Activated CD8-positive, alpha-beta memory T cell treated with anti-CD3 and anti-CD28 coated beads for 4 hours (primary cell): ENCODE measurements at regions not wholly inside any gene's neighbourhood (a gene's known extent, or its start where the extent isn't known, plus 50 kb on each side); places are given as distances from the start of the nearest gene placed in this dataset.
"Not testable (repeated sequence)": the region's sequence is repeated elsewhere in the genome, so short reads cannot be mapped to it uniquely, and the experiment has no call there.

Source experiments
- DNase-seq, 2 donors: peaks; one replicate each; pipeline ENCODE4 v3.0.0-alpha.2; 2020; ENCODE audit warnings: low read depth in 2 of 2

DNA sequence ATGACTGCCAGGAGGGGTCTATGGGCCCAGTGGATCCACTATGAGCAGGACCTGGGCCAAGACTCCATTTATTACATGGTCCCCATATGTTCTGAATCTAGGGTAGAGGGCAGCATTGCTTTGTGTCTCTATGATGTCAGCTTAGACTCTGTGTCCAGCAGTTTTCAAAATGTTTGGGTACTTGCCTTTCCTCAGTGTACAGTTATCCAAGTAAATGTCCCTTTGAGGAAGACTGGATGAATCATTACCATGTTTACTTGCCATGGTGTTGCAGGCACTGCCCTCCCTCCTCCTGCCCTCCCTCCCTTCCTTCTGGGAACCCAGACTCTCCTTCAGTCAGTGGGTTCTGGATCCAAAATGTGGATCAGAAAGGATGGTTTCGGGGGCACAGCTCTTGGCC, 108.6 kb downstream of the NRN1 start:
- no peak for DNase-seq

GRCh38 chr6:5896476-5897200, 110.1 kb downstream of the NRN1 start:
- DNase-seq, result no peak

DNA sequence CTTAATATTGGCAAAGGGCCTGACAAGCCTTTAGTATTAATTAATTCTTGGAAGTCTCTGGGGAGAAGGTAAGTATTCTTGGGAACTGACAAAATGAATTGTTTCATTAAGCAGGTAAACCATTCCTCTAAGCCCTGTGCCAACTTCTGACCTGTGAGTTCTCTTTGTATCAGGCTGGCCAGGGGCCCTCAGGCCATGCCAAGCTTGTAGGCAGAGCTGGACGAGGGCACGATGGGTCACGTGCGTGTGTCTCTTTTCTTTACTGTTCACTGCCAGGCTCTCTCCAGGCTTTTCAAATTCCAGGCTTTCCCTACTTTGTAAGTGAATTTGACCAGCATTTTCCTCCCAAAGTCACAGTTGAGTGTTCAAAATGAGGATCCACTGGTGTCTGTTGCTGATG, 112.4 kb downstream of the NRN1 start:
- DNase-seq, result no peak

DNA sequence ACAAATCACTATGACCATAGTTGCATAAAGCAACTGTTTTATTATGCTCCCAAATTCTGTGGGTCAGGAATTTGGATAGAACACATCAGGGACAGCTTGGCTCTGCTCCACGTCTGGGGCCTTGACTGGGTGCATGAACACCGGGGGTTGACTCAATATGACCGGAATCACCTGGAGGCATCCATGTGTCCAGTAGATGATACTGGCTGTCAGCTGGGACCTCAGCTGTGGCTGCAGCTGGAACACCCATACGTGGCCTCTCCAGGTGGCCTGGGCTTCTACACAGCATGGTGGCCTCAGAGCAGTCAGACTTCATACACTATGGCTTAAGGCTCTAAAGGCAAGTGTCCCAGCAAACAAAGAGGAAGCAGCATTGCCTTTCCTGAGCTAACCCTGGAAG, 113.4 kb downstream of the NRN1 start:
- DNase-seq, result no peak

GRCh38 chr6:5892669-5893068, 114.1 kb downstream of the NRN1 start:
- no peak for DNase-seq

DNA sequence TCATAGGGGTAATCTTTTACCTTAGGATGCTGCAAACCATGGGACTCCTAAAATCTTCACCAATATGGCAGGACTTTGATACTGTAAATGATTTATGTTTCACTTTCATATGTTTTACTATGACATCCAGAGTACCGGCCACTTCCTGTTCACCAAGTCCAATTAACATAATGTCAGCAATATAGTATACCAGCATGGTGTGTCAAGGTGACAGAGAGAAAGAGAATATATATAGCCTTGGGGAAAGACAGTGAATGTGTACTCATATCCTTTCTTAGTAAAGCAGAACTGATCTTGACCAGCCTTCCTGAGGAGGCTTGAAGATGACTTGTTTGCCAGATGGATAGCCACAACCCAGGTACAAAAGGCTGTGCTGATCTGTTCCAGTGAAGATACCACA, 127.9 kb downstream of the NRN1 start:
- DNase-seq, result no peak

GRCh38 chr6:5876076-5876475, 130.6 kb downstream of the NRN1 start:
- no peak for DNase-seq

GRCh38 chr6:5873976-5874375, 132.7 kb downstream of the NRN1 start:
- DNase-seq, result not testable (repeated sequence)

DNA sequence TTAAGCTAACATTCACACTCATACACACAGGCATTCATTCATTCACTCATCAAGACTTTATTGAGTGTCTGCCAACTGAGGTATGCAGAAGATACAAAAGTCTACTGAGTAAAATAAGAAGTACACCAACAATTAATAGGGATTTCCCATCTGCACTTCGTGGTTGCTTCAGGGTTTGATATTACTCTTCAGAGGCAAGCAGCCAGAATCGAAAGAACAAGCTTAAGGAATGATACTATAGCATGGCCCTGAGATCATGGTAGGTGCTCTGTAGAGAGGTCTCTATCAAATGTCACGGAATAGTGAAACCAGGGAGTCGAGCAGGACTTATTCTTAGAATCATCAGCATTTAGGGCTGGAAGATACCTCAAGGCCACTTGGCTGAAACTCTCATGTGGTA, 135.4 kb downstream of the NRN1 start:
- DNase-seq, result no peak

DNA sequence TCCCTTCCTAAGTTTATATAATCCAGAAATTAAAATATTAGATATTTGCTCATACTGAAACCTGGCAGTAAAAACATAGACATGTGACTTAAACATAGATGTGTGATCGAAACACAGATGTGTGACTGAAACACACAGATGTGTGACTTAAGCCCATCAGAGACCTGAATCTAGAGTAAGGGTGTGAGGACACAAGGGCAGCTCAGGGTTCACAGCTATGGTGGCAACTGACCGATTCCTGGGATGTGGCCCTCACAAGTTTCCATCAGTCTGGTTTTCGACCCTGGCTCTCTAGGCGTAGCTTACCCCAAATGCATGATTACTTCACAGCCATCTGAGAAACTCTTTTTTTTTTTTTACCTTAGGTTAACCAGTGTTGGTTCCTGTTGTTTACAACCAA, 137.0 kb downstream of the NRN1 start:
- no peak for DNase-seq

DNA sequence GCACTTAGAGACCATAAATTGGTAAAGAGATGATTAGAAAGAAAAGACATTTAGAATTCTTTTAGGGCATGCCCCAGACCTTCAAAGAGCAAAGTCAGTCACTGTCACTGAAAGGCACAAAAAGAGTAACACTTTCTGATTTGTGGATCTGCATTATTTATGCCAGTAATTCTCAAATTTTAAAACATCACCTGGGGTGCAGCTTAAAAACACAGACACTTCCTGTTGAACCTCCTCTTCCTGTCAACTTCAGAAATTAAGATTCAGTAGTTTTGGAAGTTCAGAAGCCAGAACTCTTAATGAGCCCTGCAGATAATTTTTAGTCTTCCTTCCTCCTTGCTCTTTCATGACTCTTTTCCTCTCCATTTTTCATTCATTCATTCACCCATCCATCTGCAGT, 137.5 kb downstream of the NRN1 start:
- no peak for DNase-seq

DNA sequence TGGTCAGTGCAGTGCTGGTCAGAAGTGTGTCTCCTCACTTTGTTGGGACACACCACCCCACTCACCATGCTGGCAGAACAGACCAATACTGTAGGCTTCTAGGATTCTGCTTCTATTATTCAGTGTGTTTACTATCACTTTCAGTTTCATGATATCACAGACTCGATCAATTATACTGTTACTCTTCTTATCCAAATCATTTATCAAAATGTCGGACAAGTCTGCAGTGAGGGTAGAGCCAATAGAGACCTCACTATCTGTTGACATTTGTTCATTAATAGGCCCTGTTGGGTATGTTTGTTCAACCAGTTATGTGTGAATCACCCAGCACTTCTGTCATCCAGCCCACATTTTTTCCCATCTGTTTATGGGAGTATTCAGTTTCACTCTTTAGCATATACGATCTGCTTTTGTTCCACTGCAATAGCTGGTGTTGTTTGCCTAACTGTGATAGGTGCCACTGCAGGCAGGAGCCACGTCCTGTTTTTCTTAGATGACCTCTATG, 140.1 kb downstream of the NRN1 start:
- no peak for DNase-seq

- DNase-seq, result no peak
Measured at GRCh38 chr6:5865506-5866031, 141.2 kb downstream of the NRN1 start.

DNA sequence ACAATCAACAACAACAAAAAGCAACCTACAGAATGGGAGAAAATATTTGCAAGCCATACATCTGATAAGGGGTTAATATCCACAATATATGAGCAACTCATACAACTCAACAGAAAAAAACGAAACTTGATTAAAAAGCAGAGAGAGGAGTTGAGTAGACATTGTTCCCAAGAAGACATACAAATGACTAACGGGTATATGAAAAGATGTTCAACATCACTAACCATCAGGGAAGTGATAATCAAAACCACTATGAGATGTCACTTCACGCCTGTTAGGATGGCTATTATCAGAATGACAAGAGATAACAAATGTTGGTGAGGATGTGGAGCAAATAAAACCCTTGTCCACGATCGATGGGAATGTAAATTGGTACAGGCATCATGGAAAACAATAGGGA, 145.9 kb downstream of the NRN1 start:
- DNase-seq, result no peak

- DNase-seq, result no peak
Measured at GRCh38 chr6:5855787-5856470, 150.8 kb downstream of the NRN1 start.

GRCh38 chr6:5854899-5855298, 151.8 kb downstream of the NRN1 start:
- DNase-seq, result no peak

DNA sequence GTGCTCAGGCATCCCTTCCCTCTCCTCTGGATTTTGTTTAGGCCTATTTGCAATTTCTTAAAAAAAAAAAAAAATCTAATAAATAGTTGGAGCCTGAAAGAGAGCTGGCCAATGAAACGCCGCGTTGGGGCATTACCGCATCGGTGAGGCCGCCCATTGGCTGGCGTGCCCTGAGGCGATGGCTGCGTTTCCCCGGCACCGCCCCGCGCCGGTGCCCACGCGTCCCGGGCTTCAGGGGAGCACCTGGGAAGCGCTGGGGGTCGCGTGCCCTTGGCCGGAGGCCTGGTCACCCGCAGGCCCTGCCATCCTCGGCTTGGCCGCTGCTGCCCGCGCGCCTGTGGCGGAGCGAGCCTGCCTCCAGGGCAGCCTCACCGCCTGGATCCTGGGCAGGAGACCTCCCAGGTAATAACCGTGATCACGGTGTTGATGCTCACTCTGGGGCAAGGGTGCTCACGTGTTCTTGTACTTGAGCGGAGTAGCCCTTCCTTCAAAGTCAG, 155.4 kb downstream of the NRN1 start:
- DNase-seq, result peak; percentile 29 to 39

- no peak for DNase-seq
Measured at GRCh38 chr6:5850848-5851255, 155.9 kb downstream of the NRN1 start.

DNA sequence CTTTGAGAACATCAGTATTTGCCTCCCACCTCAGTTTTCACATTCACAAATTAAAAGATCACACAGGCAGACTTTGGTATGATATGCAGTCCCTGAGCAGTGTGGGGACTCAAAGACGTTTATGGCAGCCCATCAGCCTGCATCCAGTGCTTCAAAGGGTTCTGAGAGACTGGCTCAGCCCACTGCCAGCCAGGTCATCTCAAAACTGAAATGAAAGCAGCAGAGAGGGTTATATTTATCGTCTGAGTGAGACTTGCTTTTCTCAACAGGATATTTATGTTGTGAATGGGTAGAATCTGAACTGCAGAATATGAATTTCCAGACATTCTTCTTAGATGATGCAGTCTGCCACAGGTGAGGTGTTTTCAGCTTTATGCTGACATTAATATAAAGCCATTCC, 159.8 kb downstream of the NRN1 start:
- DNase-seq, result no peak

- no peak for DNase-seq
Measured at GRCh38 chr6:5846335-5846734, 160.4 kb downstream of the NRN1 start.

DNA sequence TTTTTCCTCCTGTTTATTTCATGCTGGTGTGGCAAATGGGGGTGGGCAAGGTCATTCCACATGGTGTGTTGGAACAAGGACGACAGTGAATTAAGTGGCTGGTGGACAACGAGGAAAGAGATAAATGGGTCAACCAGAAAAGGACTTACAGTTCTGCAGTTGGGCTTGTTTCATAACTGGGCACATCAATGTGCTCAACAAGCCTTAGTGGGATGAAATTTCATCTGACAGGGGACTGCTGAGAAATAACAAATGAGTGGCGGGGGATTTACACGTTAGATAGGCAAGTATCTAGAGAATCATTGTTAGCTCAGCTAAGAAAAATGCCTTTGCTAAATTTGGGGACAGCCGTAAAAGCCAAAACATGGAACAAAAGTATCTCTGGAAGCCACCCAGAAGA, 163.6 kb downstream of the NRN1 start:
- no peak for DNase-seq

GRCh38 chr6:5840734-5841390, 165.9 kb downstream of the NRN1 start:
- DNase-seq, result no peak
